CD4-positive, alpha-beta T cell (primary cell): ENCODE measurements at regions not wholly inside any gene's neighbourhood (a gene's known extent, or its start where the extent isn't known, plus 50 kb on each side); places are given as distances from the start of the nearest gene placed in this dataset.
"Not testable (repeated sequence)": the region's sequence is repeated elsewhere in the genome, so short reads cannot be mapped to it uniquely, and the experiment has no call there.

Experiments
- ATAC-seq: fragments of 200-7000 bp; cut with Tn5 transposase; one replicate; pipeline ENCODE4 v1.10.0; 2022; ENCODE audit warnings: mild to moderate bottlenecking; ENCODE audit not compliant: poor library complexity
- CTCF ChIA-PET: fragments of 350-600 bp; sonication (Branson Sonifier 250); formaldehyde crosslinking; loops from one replicate; lab custom pipeline; 2021; ENCODE audit warnings: antibody characterized with exemption, inconsistent platforms; lab: Charles Lee
- POLR2A ChIA-PET: fragments of 350-600 bp; sonication (Branson Sonifier 250); formaldehyde crosslinking; loops from one replicate; lab custom pipeline; 2021; ENCODE audit warnings: antibody characterized with exemption, inconsistent platforms; lab: Charles Lee
- DNase-seq, 14 experiments: peaks; one replicate each; pipeline ENCODE4 v3.0.0-alpha.2; 2013 to 2020; ENCODE audit warnings: mixed read lengths in 2 of 14
- H3K27ac ChIP-seq, 2 donors: one replicate each; pipeline versions ENCODE4 v1.5.1 to v1.7.0; 2013; ENCODE audit warnings: low read length in 2 of 2, low read depth in 1 of 2, mild to moderate bottlenecking in 1 of 2
- H3K27me3 ChIP-seq, 2 experiments: 1 replicate in 1 of 2; 2 replicates in 1 of 2; pipeline versions ENCODE4 v1.6.1 to v1.7.0; 2013; ENCODE audit warnings: low read length in 2 of 2, control low read depth in 1 of 2, mild to moderate bottlenecking in 1 of 2, moderate library complexity in 1 of 2; ENCODE audit not compliant: insufficient read depth in 2 of 2, control insufficient read depth in 1 of 2
- H3K36me3 ChIP-seq: one replicate; pipeline ENCODE4 v1.6.1; 2013; ENCODE audit warnings: low read length, control low read depth; ENCODE audit not compliant: insufficient read depth
- H3K4me1 ChIP-seq: one replicate; pipeline ENCODE4 v1.6.1; 2013; ENCODE audit warnings: low read length, control low read depth; ENCODE audit not compliant: insufficient read depth
- H3K4me3 ChIP-seq: one replicate; pipeline ENCODE4 v1.5.1; 2013; ENCODE audit warnings: mild to moderate bottlenecking, low read length, moderate library complexity
- H3K9me3 ChIP-seq, 2 experiments: 1 replicate in 1 of 2; 2 replicates in 1 of 2; pipeline versions ENCODE4 v1.6.1 to v1.7.0; 2013; ENCODE audit warnings: low read length in 2 of 2, mild to moderate bottlenecking in 2 of 2, control low read depth in 1 of 2, moderate library complexity in 1 of 2; ENCODE audit not compliant: control insufficient read depth in 1 of 2, insufficient read depth in 1 of 2
- H3K27ac Mint-ChIP-seq: one replicate; pipeline ENCODE4 v1.8.0; 2020; ENCODE audit warnings: mixed read lengths
- H3K27me3 Mint-ChIP-seq: one replicate; pipeline ENCODE4 v1.8.0; 2021; ENCODE audit warnings: mixed read lengths
- H3K36me3 Mint-ChIP-seq: one replicate; pipeline ENCODE4 v1.8.0; 2021; ENCODE audit warnings: low read depth, mixed read lengths
- H3K4me1 Mint-ChIP-seq: one replicate; pipeline ENCODE4 v1.8.0; 2021; ENCODE audit warnings: low read depth, mixed read lengths
- H3K4me3 Mint-ChIP-seq: one replicate; pipeline ENCODE4 v1.8.0; 2020; ENCODE audit warnings: mild to moderate bottlenecking, mixed read lengths
- H3K9me3 Mint-ChIP-seq: one replicate; pipeline ENCODE4 v1.8.0; 2020; ENCODE audit warnings: mixed read lengths
- intact Hi-C, 2 experiments: fragments of 100-400 bp; cut with DNase I in 1 of 2; cut with micrococcal nuclease in 1 of 2; formaldehyde crosslinking; loops; one replicate each; pipeline versions ENCODE4 v1.15.1 to v1.9.0; 2023 to 2025; cut with DNase I, micrococcal nuclease

- H3K4me3 ChIP-seq, H3K36me3 ChIP-seq, DNase-seq, ATAC-seq, CTCF ChIA-PET, H3K4me1 ChIP-seq, H3K9me3 ChIP-seq, H3K4me1 Mint-ChIP-seq, H3K27ac ChIP-seq, intact Hi-C loops, POLR2A ChIA-PET, H3K27me3 Mint-ChIP-seq, H3K36me3 Mint-ChIP-seq, H3K4me3 Mint-ChIP-seq, H3K9me3 Mint-ChIP-seq, H3K27ac Mint-ChIP-seq, H3K27me3 ChIP-seq: not testable (repeated sequence)
These were observed 78.0 kb downstream of the NPIPB11 start for GRCh38 chr16:29328528-29328927.

GRCh38 chr16:29327631-29328408 lies 78.7 kb downstream of the NPIPB11 start:
- H3K36me3 Mint-ChIP-seq, DNase-seq, H3K27ac ChIP-seq, intact Hi-C loops, ATAC-seq, CTCF ChIA-PET, H3K27ac Mint-ChIP-seq, POLR2A ChIA-PET, H3K4me3 ChIP-seq, H3K4me1 ChIP-seq, H3K4me3 Mint-ChIP-seq, H3K36me3 ChIP-seq, H3K9me3 Mint-ChIP-seq, H3K27me3 Mint-ChIP-seq, H3K9me3 ChIP-seq, H3K27me3 ChIP-seq, H3K4me1 Mint-ChIP-seq: not testable (repeated sequence)

DNA sequence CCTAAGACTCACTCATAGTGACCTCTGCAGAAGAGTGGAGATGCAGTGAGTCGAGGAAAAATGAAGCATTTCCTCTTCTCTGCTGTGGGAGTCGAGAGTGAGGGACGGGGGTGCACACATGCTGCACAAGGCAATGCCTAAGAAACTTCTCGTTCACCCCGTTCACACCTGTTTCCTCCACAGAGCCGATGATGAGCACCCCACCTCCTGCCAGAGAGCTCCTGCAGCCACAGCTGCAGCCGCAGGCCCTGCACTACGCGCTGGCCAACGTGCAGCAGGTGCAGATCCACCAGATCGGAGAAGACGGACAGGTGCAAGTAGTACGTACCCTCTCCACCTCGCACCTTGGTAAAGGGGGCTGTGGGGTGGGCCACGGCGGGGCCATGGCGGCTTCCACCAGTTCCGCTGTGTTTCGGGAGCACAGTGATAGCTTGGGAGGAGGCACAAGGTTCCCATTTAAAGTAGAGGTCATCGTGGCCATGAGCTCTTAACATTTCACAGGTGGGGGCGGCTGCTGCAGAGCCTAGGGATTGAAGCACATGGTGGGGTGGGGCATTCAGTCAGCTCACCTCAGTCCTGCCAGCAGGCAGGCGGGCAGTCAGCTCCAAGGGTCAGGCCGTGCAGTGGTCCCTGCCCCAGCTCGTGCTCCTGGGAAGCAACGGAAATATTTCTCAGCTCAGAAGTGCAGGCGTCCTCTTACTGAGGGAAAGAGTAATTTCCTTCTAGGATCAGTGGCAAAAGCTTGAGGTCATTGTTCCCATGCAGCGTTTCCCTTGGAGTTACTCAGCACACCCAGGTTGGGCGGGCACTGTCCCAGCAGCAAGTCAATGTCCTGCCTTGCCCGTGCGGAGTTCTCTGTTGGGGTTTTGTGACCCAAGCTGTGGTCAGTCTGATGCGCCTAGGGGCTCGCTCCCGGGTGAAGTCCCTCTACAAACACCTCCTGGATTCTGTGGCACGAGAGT lies 80.1 kb downstream of the NPIPB11 start:
- H3K4me1 ChIP-seq, H3K4me1 Mint-ChIP-seq, intact Hi-C loops, ATAC-seq, H3K27ac ChIP-seq, CTCF ChIA-PET, H3K36me3 Mint-ChIP-seq, DNase-seq, H3K9me3 ChIP-seq, H3K27ac Mint-ChIP-seq, H3K4me3 Mint-ChIP-seq, H3K27me3 ChIP-seq, H3K9me3 Mint-ChIP-seq, POLR2A ChIA-PET, H3K36me3 ChIP-seq, H3K27me3 Mint-ChIP-seq, H3K4me3 ChIP-seq: not testable (repeated sequence)

DNA sequence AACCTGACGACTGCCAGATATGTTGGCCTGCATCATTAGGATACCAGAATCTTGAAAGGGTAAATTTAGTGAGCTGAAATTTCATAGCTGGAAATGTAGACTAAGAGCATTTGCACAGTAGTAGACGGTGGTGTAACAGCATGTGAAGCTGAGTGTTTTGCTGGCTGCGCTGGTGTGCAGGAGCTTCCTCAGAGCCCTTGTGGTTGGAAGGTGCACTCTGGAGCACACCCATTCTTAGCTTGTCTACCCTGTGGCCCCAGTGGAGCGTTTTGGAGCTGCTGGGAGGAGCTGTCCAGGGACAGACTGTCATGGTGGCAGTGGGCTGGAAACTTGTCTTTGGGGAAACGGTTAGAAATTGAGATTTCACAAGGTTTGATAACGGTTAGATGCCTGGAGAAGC lies 82.8 kb downstream of the NPIPB11 start:
- peak; percentile 52 for ATAC-seq
- H3K9me3 ChIP-seq, H3K4me3 ChIP-seq, H3K4me3 Mint-ChIP-seq, CTCF ChIA-PET, H3K27me3 Mint-ChIP-seq, POLR2A ChIA-PET, H3K4me1 ChIP-seq, H3K36me3 Mint-ChIP-seq, H3K27ac Mint-ChIP-seq, H3K36me3 ChIP-seq, H3K27ac ChIP-seq, intact Hi-C loops, H3K27me3 ChIP-seq, DNase-seq, H3K4me1 Mint-ChIP-seq, H3K9me3 Mint-ChIP-seq: not testable (repeated sequence)
